ENCODE measurements at regions not wholly inside any gene's neighbourhood (a gene's known extent, or its start where the extent isn't known, plus 50 kb on each side); places are given as distances from the start of the nearest gene placed in this dataset.
"Not testable (repeated sequence)": the region's sequence is repeated elsewhere in the genome, so short reads cannot be mapped to it uniquely, and the experiment has no call there.

- H3K36me3 Mint-ChIP-seq, result peaks cover 2% of the 10 kb centered on the region
- no peak overlapping the region for H3K27ac Mint-ChIP-seq
- no peak for DNase-seq
- peaks cover 4% of the 10 kb centered on the region for H3K9me3 Mint-ChIP-seq
- peaks cover 18% of the 10 kb centered on the region for H3K4me1 Mint-ChIP-seq
- no peaks in the 10 kb centered on the region for H3K27me3 Mint-ChIP-seq
- no peak overlapping the region for H3K4me3 Mint-ChIP-seq
Observed at GRCh38 chr4:123510659-123511058, 114.1 kb downstream of the SPRY1 start.

- H3K9me3 Mint-ChIP-seq, result peaks cover 1% of the 10 kb centered on the region
- H3K36me3 Mint-ChIP-seq, result no peaks in the 10 kb centered on the region
- no peak overlapping the region for H3K4me3 Mint-ChIP-seq
- DNase-seq, result no peak
- no peak overlapping the region for H3K27ac Mint-ChIP-seq
- H3K4me1 Mint-ChIP-seq, result no peaks in the 10 kb centered on the region
- H3K27me3 Mint-ChIP-seq, result no peaks in the 10 kb centered on the region
Observed at GRCh38 chr4:123516576-123516975, 120.0 kb downstream of the SPRY1 start.

GRCh38 chr4:123517176-123517575 is 120.6 kb downstream of the SPRY1 start:
- H3K4me3 Mint-ChIP-seq, result no peak overlapping the region
- H3K27ac Mint-ChIP-seq, result no peak overlapping the region
- no peaks in the 10 kb centered on the region for H3K4me1 Mint-ChIP-seq
- no peaks in the 10 kb centered on the region for H3K36me3 Mint-ChIP-seq
- peaks cover 1% of the 10 kb centered on the region for H3K9me3 Mint-ChIP-seq
- H3K27me3 Mint-ChIP-seq, result peaks cover 4% of the 10 kb centered on the region
- DNase-seq, result no peak

- no peaks in the 10 kb centered on the region for H3K9me3 Mint-ChIP-seq
- H3K4me1 Mint-ChIP-seq, result no peaks in the 10 kb centered on the region
- no peaks in the 10 kb centered on the region for H3K36me3 Mint-ChIP-seq
- no peak for DNase-seq
- no peak overlapping the region for H3K4me3 Mint-ChIP-seq
- H3K27me3 Mint-ChIP-seq, result peaks cover 5% of the 10 kb centered on the region
- H3K27ac Mint-ChIP-seq, result no peak overlapping the region
Observed at GRCh38 chr4:123517971-123518370, 121.4 kb downstream of the SPRY1 start.

GRCh38 chr4:123520325-123520724 is 123.7 kb downstream of the SPRY1 start:
- Mint-ChIP-seq H3K9me3 (no peaks in the 10 kb centered on the region), H3K4me3 (no peak overlapping the region)

GRCh38 chr4:123522081-123522480 is 125.5 kb downstream of the SPRY1 start:
- Mint-ChIP-seq H3K4me3 (no peak overlapping the region), H3K4me1 (peaks cover 8% of the 10 kb centered on the region), H3K9me3 (peaks cover 2% of the 10 kb centered on the region), H3K27ac (no peak overlapping the region), H3K36me3 (peaks cover 2% of the 10 kb centered on the region), H3K27me3 (peaks cover 5% of the 10 kb centered on the region)
- DNase-seq, result no peak

More at GRCh38 chr4:123520325-123520724, 123.7 kb downstream of the SPRY1 start:
- Mint-ChIP-seq H3K4me1 (no peaks in the 10 kb centered on the region), H3K36me3 (no peaks in the 10 kb centered on the region), H3K27me3 (peaks cover 5% of the 10 kb centered on the region), H3K27ac (no peak overlapping the region)
- DNase-seq, result no peak

- peaks cover 5% of the 10 kb centered on the region for H3K27me3 Mint-ChIP-seq
- peaks cover 2% of the 10 kb centered on the region for H3K36me3 Mint-ChIP-seq
- no peak for DNase-seq
- no peak overlapping the region for H3K27ac Mint-ChIP-seq
- peaks cover 8% of the 10 kb centered on the region for H3K4me1 Mint-ChIP-seq
- H3K9me3 Mint-ChIP-seq, result peaks cover 2% of the 10 kb centered on the region
- no peak overlapping the region for H3K4me3 Mint-ChIP-seq
Observed at GRCh38 chr4:123522646-123523045, 126.1 kb downstream of the SPRY1 start.

GRCh38 chr4:123524958-123525628 is 128.5 kb downstream of the SPRY1 start:
- Mint-ChIP-seq H3K27ac (no peak overlapping the region), H3K9me3 (peaks cover 2% of the 10 kb centered on the region), H3K4me1 (peaks cover 10% of the 10 kb centered on the region), H3K27me3 (peaks cover 5% of the 10 kb centered on the region), H3K4me3 (no peak overlapping the region), H3K36me3 (peaks cover 2% of the 10 kb centered on the region)
- DNase-seq, result no peak

- peaks cover 5% of the 10 kb centered on the region for H3K27me3 Mint-ChIP-seq
- peaks cover 13% of the 10 kb centered on the region for H3K4me1 Mint-ChIP-seq
- DNase-seq, result peak; percentile 29
- H3K9me3 Mint-ChIP-seq, result peaks cover 2% of the 10 kb centered on the region
- H3K36me3 Mint-ChIP-seq, result peaks cover 2% of the 10 kb centered on the region
- H3K27ac Mint-ChIP-seq, result peak overlapping the region; percentile 54
- no peak overlapping the region for H3K4me3 Mint-ChIP-seq
Observed at GRCh38 chr4:123526511-123526910, 129.9 kb downstream of the SPRY1 start.

- peaks cover 13% of the 10 kb centered on the region for H3K4me1 Mint-ChIP-seq
- H3K27ac Mint-ChIP-seq, result no peak overlapping the region
- H3K27me3 Mint-ChIP-seq, result no peaks in the 10 kb centered on the region
- H3K4me3 Mint-ChIP-seq, result no peak overlapping the region
- H3K36me3 Mint-ChIP-seq, result peaks cover 4% of the 10 kb centered on the region
- H3K9me3 Mint-ChIP-seq, result peaks cover 6% of the 10 kb centered on the region
- no peak for DNase-seq
Observed at GRCh38 chr4:123528501-123529277, 132.1 kb downstream of the SPRY1 start.

- Mint-ChIP-seq H3K36me3 (peaks cover 4% of the 10 kb centered on the region), H3K27ac (no peak overlapping the region)
Observed at GRCh38 chr4:123529278-123529568, 132.6 kb downstream of the SPRY1 start.

GRCh38 chr4:123530357-123530756 is 133.8 kb downstream of the SPRY1 start:
- peaks cover 8% of the 10 kb centered on the region for H3K9me3 Mint-ChIP-seq
- no peaks in the 10 kb centered on the region for H3K27me3 Mint-ChIP-seq
- no peak overlapping the region for H3K4me3 Mint-ChIP-seq
- H3K27ac Mint-ChIP-seq, result no peak overlapping the region
- H3K4me1 Mint-ChIP-seq, result peaks cover 23% of the 10 kb centered on the region
- no peak for DNase-seq
- H3K36me3 Mint-ChIP-seq, result peaks cover 4% of the 10 kb centered on the region

More at GRCh38 chr4:123529278-123529568, 132.6 kb downstream of the SPRY1 start:
- Mint-ChIP-seq H3K4me3 (no peak overlapping the region), H3K27me3 (no peaks in the 10 kb centered on the region), H3K4me1 (peaks cover 15% of the 10 kb centered on the region), H3K9me3 (peaks cover 8% of the 10 kb centered on the region)
- DNase-seq, result no peak

- peaks cover 5% of the 10 kb centered on the region for H3K9me3 Mint-ChIP-seq
- no peak overlapping the region for H3K4me3 Mint-ChIP-seq
- H3K27me3 Mint-ChIP-seq, result no peaks in the 10 kb centered on the region
- H3K36me3 Mint-ChIP-seq, result peaks cover 2% of the 10 kb centered on the region
- H3K4me1 Mint-ChIP-seq, result peaks cover 22% of the 10 kb centered on the region
- no peak overlapping the region for H3K27ac Mint-ChIP-seq
- no peak for DNase-seq
Observed at GRCh38 chr4:123535037-123535748, 138.6 kb downstream of the SPRY1 start.

- peaks cover 5% of the 10 kb centered on the region for H3K9me3 Mint-ChIP-seq
- no peaks in the 10 kb centered on the region for H3K27me3 Mint-ChIP-seq
- H3K27ac Mint-ChIP-seq, result peak overlapping the region; percentile 4
- peaks cover 2% of the 10 kb centered on the region for H3K36me3 Mint-ChIP-seq
- DNase-seq, result no peak
- peaks cover 20% of the 10 kb centered on the region for H3K4me1 Mint-ChIP-seq
- no peak overlapping the region for H3K4me3 Mint-ChIP-seq
Observed at GRCh38 chr4:123536225-123536624, 139.6 kb downstream of the SPRY1 start.

GRCh38 chr4:123537906-123538402 is 141.4 kb downstream of the SPRY1 start:
- H3K9me3 Mint-ChIP-seq, H3K4me3 Mint-ChIP-seq, DNase-seq, H3K27ac Mint-ChIP-seq, H3K27me3 Mint-ChIP-seq, H3K36me3 Mint-ChIP-seq: not testable (repeated sequence)
- peaks cover 20% of the 10 kb centered on the region for H3K4me1 Mint-ChIP-seq
